ENCODE measurements at regions not wholly inside any gene's neighbourhood (a gene's known extent, or its start where the extent isn't known, plus 50 kb on each side); places are given as distances from the start of the nearest gene placed in this dataset.
"Not testable (repeated sequence)": the region's sequence is repeated elsewhere in the genome, so short reads cannot be mapped to it uniquely, and the experiment has no call there.

DNA sequence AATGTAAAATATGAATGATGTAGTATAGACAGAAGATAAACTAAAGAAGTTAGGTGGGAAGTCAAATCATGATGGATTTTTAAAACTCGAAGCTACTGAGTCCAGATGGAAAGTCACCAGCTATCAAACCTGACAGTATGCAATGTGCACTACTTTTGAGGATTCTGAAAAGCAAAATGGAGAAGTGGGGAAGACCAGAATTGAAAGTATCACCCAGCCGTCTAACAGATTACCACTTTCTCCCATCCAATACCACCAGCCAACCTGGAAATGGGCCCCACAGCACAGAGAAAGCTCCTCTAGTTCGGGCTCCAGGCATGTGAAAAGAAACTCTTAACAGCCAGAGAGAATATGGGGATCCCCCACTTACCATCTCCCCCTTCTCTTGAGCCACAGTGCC lies 67.9 kb upstream of the SRRM3 start:
- Mint-ChIP-seq H3K4me1 (ENCODE audit: unreplicated experiment) (no peaks in the 10 kb centered on the region), H3K27ac (no peak overlapping the region), H3K36me3 (no peaks in the 10 kb centered on the region), H3K9me3 (no peaks in the 10 kb centered on the region), H3K27me3 (peaks cover 63% of the 10 kb centered on the region), H3K4me3 (no peak overlapping the region)
- TF ChIP-seq, protein P1, sequence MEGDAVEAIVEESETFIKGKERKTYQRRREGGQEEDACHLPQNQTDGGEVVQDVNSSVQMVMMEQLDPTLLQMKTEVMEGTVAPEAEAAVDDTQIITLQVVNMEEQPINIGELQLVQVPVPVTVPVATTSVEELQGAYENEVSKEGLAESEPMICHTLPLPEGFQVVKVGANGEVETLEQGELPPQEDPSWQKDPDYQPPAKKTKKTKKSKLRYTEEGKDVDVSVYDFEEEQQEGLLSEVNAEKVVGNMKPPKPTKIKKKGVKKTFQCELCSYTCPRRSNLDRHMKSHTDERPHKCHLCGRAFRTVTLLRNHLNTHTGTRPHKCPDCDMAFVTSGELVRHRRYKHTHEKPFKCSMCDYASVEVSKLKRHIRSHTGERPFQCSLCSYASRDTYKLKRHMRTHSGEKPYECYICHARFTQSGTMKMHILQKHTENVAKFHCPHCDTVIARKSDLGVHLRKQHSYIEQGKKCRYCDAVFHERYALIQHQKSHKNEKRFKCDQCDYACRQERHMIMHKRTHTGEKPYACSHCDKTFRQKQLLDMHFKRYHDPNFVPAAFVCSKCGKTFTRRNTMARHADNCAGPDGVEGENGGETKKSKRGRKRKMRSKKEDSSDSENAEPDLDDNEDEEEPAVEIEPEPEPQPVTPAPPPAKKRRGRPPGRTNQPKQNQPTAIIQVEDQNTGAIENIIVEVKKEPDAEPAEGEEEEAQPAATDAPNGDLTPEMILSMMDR (conservative IDR thresholded peaks at IDR 0.05): no peak
- no peak for DNase-seq (ENCODE audit: extremely low spot score, unreplicated experiment)

DNA sequence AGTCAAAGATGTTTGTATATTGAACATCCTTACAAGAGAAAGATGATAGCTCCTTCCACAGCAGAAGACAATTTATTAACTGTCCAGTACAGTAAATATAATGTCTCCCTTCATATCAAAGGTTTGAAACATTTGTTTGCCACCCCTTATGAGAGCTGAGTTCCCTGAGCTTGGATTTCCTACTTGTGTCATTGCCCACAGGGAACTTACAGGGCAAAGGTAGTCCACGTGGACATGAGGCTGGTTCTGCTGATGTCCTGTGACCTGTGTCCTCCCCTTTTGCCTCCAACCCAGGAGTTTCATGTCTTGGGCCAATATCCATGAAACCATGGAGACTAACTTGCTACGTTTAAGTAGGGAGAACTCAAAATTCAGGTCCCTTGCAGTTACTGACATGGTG lies 66.4 kb upstream of the SRRM3 start:
- H3K36me3 Mint-ChIP-seq; H3K9me3 Mint-ChIP-seq; DNase-seq (ENCODE audit: extremely low spot score, unreplicated experiment); H3K27ac Mint-ChIP-seq; H3K4me3 Mint-ChIP-seq; H3K4me1 Mint-ChIP-seq (ENCODE audit: unreplicated experiment): not testable (repeated sequence)
- peaks cover 67% of the 10 kb centered on the region for H3K27me3 Mint-ChIP-seq

DNA sequence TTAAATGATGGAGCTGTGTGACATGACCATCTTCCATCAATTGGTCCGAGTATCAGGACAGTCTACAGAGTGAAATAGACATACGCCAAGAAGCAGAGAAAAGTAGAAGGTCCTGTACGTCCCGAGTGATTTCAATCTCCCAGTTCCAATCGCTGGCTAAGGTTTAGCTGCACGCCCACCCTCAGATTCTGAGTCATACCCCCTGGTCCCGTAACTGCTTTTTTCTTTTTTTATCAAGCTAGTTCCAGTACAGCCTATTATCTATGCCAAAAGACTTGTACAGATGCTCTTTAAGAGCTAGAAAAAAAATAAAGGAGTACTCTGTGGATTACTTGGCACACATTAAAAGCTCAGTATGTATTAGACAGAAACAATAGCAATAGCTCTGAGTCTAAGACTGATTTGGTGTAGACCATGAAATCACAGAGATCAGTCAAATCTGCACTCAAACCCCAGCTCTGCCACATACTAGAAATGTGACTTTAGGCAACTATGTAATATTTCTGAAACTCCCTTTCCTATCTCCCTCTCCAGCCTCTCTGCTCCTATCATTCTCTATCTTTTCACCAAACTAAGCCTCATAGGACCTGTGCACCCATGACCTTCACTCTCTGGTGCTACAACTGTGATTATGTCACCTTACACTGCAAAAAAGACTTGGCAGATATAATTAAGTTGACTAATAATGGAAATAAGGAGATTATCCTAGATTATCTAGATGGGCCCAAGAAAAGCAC lies 63.0 kb upstream of the SRRM3 start:
- not testable (repeated sequence) for H3K9me3 Mint-ChIP-seq; H3K4me3 Mint-ChIP-seq; H3K4me1 Mint-ChIP-seq (ENCODE audit: unreplicated experiment); H3K27ac Mint-ChIP-seq; DNase-seq (ENCODE audit: extremely low spot score, unreplicated experiment); H3K36me3 Mint-ChIP-seq
- H3K27me3 Mint-ChIP-seq: peaks cover 47% of the 10 kb centered on the region

DNA sequence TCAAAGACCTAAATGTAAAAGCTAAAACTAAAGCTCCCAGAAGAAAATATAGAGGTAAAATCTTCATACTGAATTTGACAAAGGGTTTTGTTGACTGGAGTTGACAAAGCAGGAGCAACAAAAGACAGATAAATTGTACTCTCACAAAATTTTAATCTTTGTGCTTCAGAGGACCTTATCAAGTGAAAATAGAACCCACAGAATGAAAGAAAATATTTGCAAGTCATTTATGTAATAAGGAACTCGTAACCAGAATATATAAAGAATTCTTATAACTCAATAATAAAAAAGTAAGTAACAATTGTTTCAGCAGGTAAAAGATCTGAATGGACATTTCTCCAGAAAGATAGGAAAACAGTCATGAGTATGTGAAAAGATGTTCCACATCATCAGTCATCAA lies 62.0 kb upstream of the SRRM3 start:
- no peaks in the 10 kb centered on the region for H3K4me1 Mint-ChIP-seq (ENCODE audit: unreplicated experiment)
- TF ChIP-seq, protein P1 (conservative IDR thresholded peaks at IDR 0.05): no peak
- no peaks in the 10 kb centered on the region for H3K9me3 Mint-ChIP-seq
- no peaks in the 10 kb centered on the region for H3K36me3 Mint-ChIP-seq
- H3K27me3 Mint-ChIP-seq: peaks cover 41% of the 10 kb centered on the region
- no peak overlapping the region for H3K4me3 Mint-ChIP-seq
- no peak overlapping the region for H3K27ac Mint-ChIP-seq
- no peak for DNase-seq (ENCODE audit: extremely low spot score, unreplicated experiment)

DNA sequence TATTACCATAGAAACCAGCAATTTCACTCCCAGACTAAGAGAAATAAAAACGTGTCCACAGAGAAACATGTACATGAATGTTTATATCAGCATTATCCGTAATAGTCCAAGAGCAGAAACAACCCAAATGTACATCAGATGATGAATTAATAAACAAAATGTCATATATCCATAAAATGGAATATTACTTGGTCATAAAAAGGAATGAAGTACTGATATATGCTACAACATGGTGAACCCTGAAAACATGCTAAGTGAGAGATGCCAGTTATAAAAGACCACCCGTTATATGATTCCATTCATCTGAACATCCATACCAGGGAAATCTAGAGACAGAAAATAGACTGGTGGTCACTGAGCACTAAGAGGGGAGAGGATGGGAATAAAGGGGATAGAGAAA lies 61.4 kb upstream of the SRRM3 start:
- H3K36me3 Mint-ChIP-seq; H3K27ac Mint-ChIP-seq; H3K4me1 Mint-ChIP-seq (ENCODE audit: unreplicated experiment); DNase-seq (ENCODE audit: extremely low spot score, unreplicated experiment); H3K4me3 Mint-ChIP-seq; H3K9me3 Mint-ChIP-seq: not testable (repeated sequence)
- H3K27me3 Mint-ChIP-seq: peaks cover 36% of the 10 kb centered on the region

DNA sequence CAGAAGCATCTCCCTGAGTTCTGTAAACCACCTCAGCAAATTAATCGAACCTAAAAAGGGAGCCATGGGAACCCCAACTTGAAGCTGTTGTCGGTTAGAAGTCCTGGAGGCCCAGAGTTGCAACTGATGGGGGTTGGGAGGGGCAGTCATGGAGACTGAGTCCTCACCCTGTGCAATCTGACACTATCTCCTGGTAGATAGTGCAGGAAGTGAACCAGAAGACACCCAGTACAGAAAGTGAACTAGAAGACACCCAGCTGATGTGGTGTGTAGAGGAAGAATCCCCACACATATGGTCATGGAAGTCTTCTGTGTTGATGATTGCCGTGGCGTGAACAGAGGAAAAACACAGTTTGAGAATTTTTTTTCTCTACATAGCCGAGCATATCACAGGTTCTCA lies 58.8 kb upstream of the SRRM3 start:
- Mint-ChIP-seq H3K4me3 (no peak overlapping the region), H3K9me3 (no peaks in the 10 kb centered on the region), H3K4me1 (ENCODE audit: unreplicated experiment) (no peaks in the 10 kb centered on the region), H3K27ac (no peak overlapping the region), H3K27me3 (peaks cover 16% of the 10 kb centered on the region), H3K36me3 (no peaks in the 10 kb centered on the region)
- DNase-seq (ENCODE audit: extremely low spot score, unreplicated experiment): no peak
- TF ChIP-seq, protein P1 (conservative IDR thresholded peaks at IDR 0.05): no peak

DNA sequence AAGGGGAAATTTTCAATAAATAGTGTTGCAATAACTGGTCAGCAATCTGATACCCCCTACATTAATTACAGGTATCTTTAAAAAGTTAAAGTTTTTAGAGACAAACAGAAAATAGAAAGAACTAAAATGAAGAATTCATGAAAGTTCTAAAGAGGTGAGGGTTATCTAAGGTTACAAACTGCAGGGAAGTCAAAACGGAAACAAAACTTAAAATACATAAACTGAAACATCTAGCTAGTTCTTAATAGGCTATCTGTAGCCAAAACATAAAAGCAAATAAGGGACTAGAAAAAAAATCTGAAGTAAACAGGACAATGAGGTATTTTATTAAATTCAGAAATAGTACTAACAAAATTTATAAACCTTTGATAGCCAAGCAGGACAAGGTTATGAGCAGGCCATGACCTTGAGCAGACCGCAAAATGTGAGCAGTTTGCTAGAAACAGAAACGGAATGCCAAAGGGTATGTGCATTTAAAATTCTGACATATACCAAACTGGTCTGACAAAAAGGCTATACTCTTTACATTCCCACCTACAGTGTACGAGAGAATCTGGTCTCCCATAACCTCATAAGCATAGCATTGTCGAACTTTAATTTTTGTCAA lies 56.9 kb upstream of the SRRM3 start:
- not testable (repeated sequence) for H3K27ac Mint-ChIP-seq; DNase-seq (ENCODE audit: extremely low spot score, unreplicated experiment); H3K9me3 Mint-ChIP-seq; H3K36me3 Mint-ChIP-seq; H3K4me1 Mint-ChIP-seq (ENCODE audit: unreplicated experiment); H3K4me3 Mint-ChIP-seq; H3K27me3 Mint-ChIP-seq

All from type B pancreatic cell (in vitro differentiated cells).